Thoracic aorta (tissue), 2 donors: ENCODE measurements at regions not wholly inside any gene's neighbourhood (a gene's known extent, or its start where the extent isn't known, plus 50 kb on each side); places are given as distances from the start of the nearest gene placed in this dataset.

Experiments used
- ATAC-seq: fragments of 150-250 bp; one replicate; pipeline ENCODE4 v1.8.0; 2017; ENCODE audit warnings: low read depth; ENCODE audit not compliant: insufficient number of reproducible peaks, low FRiP score
- DNase-seq: peaks from one replicate; pipeline ENCODE4 v3.0.0-alpha.2; 2020; ENCODE audit warnings: low spot score
- H3K27ac ChIP-seq, 2 donors: fragments of 200-600 bp; sonication (generic); 1 replicate in 1 of 2; 2 replicates in 1 of 2; pipeline ENCODE4 v1.5.1; 2016; ENCODE audit warnings: mild to moderate bottlenecking in 2 of 2, moderate library complexity in 2 of 2
- H3K27me3 ChIP-seq: fragments of 200-600 bp; sonication (generic); replicated peaks from 2 replicates; pipeline ENCODE4 v1.6.0; 2016; ENCODE audit warnings: mild to moderate bottlenecking; ENCODE audit not compliant: insufficient read depth
- H3K36me3 ChIP-seq: fragments of 200-600 bp; sonication (generic); one replicate; pipeline ENCODE4 v1.5.1; 2016
- H3K4me1 ChIP-seq, 2 donors: fragments of 200-600 bp; sonication (generic); 1 replicate in 1 of 2; 2 replicates in 1 of 2; pipeline versions ENCODE4 v1.5.1 to v1.6.0; 2016; ENCODE audit warnings: low read depth in 2 of 2, mild to moderate bottlenecking in 1 of 2; ENCODE audit not compliant: control insufficient read depth in 1 of 2
- H3K4me3 ChIP-seq: fragments of 200-600 bp; sonication (generic); 2 replicates; pipeline ENCODE4 v1.5.1; 2016; ENCODE audit warnings: mild to moderate bottlenecking
- H3K9me3 ChIP-seq: fragments of 200-600 bp; sonication (generic); 2 replicates; pipeline ENCODE4 v1.5.1; 2016
- TF ChIP-seq, protein P1 (sequence below): fragments of 200-600 bp; sonication (generic); IDR thresholded peaks from one replicate; pipeline ENCODE4 v1.5.1; 2019; ENCODE audit warnings: antibody characterized with exemption

- Histone ChIP-seq H3K9me3 (no peaks in the 10 kb centered on the region), H3K27me3 (no peaks in the 10 kb centered on the region), H3K27ac (no peak overlapping the region), H3K4me3 (no peak overlapping the region), H3K4me1 (peaks cover 18 to 37% of the 10 kb centered on the region in 2 donors), H3K36me3 (no peaks in the 10 kb centered on the region)
- TF ChIP-seq, protein P1, sequence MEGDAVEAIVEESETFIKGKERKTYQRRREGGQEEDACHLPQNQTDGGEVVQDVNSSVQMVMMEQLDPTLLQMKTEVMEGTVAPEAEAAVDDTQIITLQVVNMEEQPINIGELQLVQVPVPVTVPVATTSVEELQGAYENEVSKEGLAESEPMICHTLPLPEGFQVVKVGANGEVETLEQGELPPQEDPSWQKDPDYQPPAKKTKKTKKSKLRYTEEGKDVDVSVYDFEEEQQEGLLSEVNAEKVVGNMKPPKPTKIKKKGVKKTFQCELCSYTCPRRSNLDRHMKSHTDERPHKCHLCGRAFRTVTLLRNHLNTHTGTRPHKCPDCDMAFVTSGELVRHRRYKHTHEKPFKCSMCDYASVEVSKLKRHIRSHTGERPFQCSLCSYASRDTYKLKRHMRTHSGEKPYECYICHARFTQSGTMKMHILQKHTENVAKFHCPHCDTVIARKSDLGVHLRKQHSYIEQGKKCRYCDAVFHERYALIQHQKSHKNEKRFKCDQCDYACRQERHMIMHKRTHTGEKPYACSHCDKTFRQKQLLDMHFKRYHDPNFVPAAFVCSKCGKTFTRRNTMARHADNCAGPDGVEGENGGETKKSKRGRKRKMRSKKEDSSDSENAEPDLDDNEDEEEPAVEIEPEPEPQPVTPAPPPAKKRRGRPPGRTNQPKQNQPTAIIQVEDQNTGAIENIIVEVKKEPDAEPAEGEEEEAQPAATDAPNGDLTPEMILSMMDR: no peak
- no peak for DNase-seq
- no peak for ATAC-seq
Measured at GRCh38 chr13:106375085-106375484, 160.4 kb downstream of the EFNB2 start.

GRCh38 chr13:106374631-106375030 is 160.8 kb downstream of the EFNB2 start:
- H3K4me3 ChIP-seq: no peak overlapping the region
- no peak for ATAC-seq
- H3K27ac ChIP-seq: peak overlapping the region in 1 of 2 donors; percentile 12
- DNase-seq: no peak
- TF ChIP-seq, protein P1: no peak
- H3K9me3 ChIP-seq: no peaks in the 10 kb centered on the region
- H3K36me3 ChIP-seq: no peaks in the 10 kb centered on the region
- peaks cover 18 to 37% of the 10 kb centered on the region in 2 donors for H3K4me1 ChIP-seq
- H3K27me3 ChIP-seq: no peaks in the 10 kb centered on the region

DNA sequence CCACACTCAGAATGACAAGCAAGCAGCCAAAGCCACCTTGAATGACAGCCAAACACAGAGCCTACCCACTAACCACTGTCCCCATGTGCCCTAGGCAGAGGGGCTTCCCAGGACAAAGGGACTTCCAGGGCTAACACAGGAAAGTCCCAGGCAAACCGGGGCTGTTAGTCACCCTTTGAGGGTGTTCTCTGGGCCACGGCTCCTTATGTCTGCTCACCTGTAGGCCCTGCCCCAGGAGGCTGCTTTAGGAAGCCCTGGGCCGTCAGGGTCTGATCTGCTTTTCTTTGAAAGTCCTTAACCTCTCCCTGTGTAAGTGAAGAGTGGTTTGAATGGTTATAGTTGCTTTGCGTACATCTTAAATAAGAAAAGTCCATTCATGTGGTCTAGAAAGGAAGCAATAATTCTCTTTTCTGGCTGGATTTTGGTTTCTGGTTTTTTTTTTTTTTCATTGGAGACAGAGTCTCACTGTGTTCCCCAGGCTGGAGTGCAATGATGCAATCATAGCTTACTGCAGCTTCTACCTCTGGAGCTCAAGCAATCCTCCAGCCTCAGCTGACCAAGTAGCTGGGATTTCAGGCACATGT is 161.4 kb downstream of the EFNB2 start:
- TF ChIP-seq, protein P1: no peak
- H3K36me3 ChIP-seq: no peaks in the 10 kb centered on the region
- DNase-seq (no peak), ATAC-seq (peak; percentile 51)
- H3K9me3 ChIP-seq: no peaks in the 10 kb centered on the region
- no peak overlapping the region for H3K4me3 ChIP-seq
- H3K27me3 ChIP-seq: no peaks in the 10 kb centered on the region
- H3K27ac ChIP-seq: peak overlapping the region; percentile 56 to 81
- H3K4me1 ChIP-seq: peaks cover 18 to 37% of the 10 kb centered on the region in 2 donors

DNA sequence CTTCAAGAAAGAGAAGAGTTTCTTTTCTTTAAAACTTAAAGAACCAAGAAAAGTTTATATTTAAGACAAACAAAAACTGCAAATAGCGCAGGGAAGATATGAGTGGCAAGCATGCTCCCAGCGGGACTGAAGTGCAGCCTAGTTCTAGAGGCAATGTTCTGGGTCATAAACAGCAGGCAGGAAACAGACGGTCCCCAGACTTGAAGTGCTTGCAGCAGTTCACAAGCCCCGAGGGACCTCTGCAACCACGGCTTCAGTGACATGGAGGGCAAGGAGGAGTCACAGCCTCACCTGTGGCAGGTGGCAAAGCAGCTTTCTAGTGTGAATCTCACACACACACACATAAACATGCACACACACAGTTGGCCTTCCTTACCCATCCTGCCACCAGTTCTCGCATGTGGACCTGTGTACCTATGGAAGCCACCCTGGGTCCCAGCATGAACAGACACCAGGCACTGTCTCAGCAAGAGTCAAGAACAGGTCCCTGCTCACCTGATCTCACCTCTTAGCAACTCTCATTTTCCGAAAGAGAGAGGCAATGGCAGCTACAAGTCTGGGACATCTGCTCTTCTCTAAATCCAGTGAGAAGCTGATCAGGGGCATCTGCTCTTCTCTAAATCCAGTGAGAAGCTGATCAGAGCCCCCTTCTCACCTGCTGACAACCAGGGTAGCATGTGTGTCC is 162.0 kb downstream of the EFNB2 start:
- peaks cover 18 to 37% of the 10 kb centered on the region in 2 donors for H3K4me1 ChIP-seq
- no peak for ATAC-seq
- no peaks in the 10 kb centered on the region for H3K27me3 ChIP-seq

More for the DNA sequence above, 162.0 kb downstream of the EFNB2 start:
- Histone ChIP-seq H3K4me3 (no peak overlapping the region), H3K27ac (peak overlapping the region; percentile 56 to 81), H3K9me3 (no peaks in the 10 kb centered on the region), H3K36me3 (no peaks in the 10 kb centered on the region)
- no peak for DNase-seq
- TF ChIP-seq, protein P1: no peak
